ENCODE measurements at regions not wholly inside any gene's neighbourhood (a gene's known extent, or its start where the extent isn't known, plus 50 kb on each side); places are given as distances from the start of the nearest gene placed in this dataset.

GRCh38 chr7:156147104-156147503, 334.8 kb upstream of the SHH start:
- no peaks in the 10 kb centered on the region for H4K20me1 ChIP-seq (ENCODE audit: insufficient read depth)
- no peaks in the 10 kb centered on the region for H3K79me2 ChIP-seq (replicated peaks; ENCODE audit: insufficient read depth, low read length)
- H3K9me2 ChIP-seq (ENCODE audit: insufficient read depth, low read length): no peaks in the 10 kb centered on the region
- no peaks in the 10 kb centered on the region for H3K36me3 ChIP-seq (ENCODE audit: insufficient read depth, low read length)
- H3K9ac ChIP-seq (ENCODE audit: low read length): no peak overlapping the region
- no peak overlapping the region for H3K4me3 ChIP-seq (ENCODE audit: low read length)
- H3K27me3 ChIP-seq (ENCODE audit: insufficient read depth, low read depth, low read length): no peaks in the 10 kb centered on the region
- H3K9me3 ChIP-seq (ENCODE audit: low read length): no peaks in the 10 kb centered on the region
- no peaks in the 10 kb centered on the region for H3F3A ChIP-seq (ENCODE audit: insufficient read depth, low read length, poor library complexity, severe bottlenecking)
- H2AFZ ChIP-seq (ENCODE audit: low read depth, low read length): no peak overlapping the region
- no peak overlapping the region for H3K4me2 ChIP-seq (ENCODE audit: low read length)
- TF ChIP-seq SMC3 (conservative IDR thresholded peaks at IDR 0.05; ENCODE audit: poor library complexity) (no peak), CTCF (IDR thresholded peaks at IDR 0.05; ENCODE audit: poor library complexity, severe bottlenecking) (no peak), MXI1 (conservative IDR thresholded peaks at IDR 0.05; ENCODE audit: poor library complexity, severe bottlenecking) (no peak), POLR2AphosphoS5 (IDR thresholded peaks at IDR 0.05) (no peak), EZH2 (IDR thresholded peaks at IDR 0.05; ENCODE audit: borderline replicate concordance, insufficient read depth, low read length, poor library complexity, severe bottlenecking) (no peak), REST (IDR thresholded peaks at IDR 0.05; ENCODE audit: borderline replicate concordance) (no peak), TAF1 (IDR thresholded peaks at IDR 0.05; ENCODE audit: low read depth) (no peak), EP300 (conservative IDR thresholded peaks at IDR 0.05; ENCODE audit: poor library complexity, severe bottlenecking) (no peak), RAD21 (conservative IDR thresholded peaks at IDR 0.05) (no peak)
- H3K27ac ChIP-seq (ENCODE audit: low read length): no peak overlapping the region

GRCh38 chr7:156145996-156146395, 333.7 kb upstream of the SHH start:
- H3K79me2 ChIP-seq (replicated peaks; ENCODE audit: insufficient read depth, low read length): no peaks in the 10 kb centered on the region
- no peaks in the 10 kb centered on the region for H3K9me2 ChIP-seq (ENCODE audit: insufficient read depth, low read length)
- H3K4me2 ChIP-seq (ENCODE audit: low read length): no peak overlapping the region
- H4K20me1 ChIP-seq (ENCODE audit: insufficient read depth): no peaks in the 10 kb centered on the region
- H3F3A ChIP-seq (ENCODE audit: insufficient read depth, low read length, poor library complexity, severe bottlenecking): no peaks in the 10 kb centered on the region
- no peak overlapping the region for H3K9ac ChIP-seq (ENCODE audit: low read length)
- no peaks in the 10 kb centered on the region for H3K36me3 ChIP-seq (ENCODE audit: insufficient read depth, low read length)
- H3K27me3 ChIP-seq (ENCODE audit: insufficient read depth, low read depth, low read length): no peaks in the 10 kb centered on the region
- no peaks in the 10 kb centered on the region for H3K9me3 ChIP-seq (ENCODE audit: low read length)
- no peak overlapping the region for H3K27ac ChIP-seq (ENCODE audit: low read length)
- no peak overlapping the region for H3K4me3 ChIP-seq (ENCODE audit: low read length)
- no peak overlapping the region for H2AFZ ChIP-seq (ENCODE audit: low read depth, low read length)
- no peak for TF ChIP-seq POLR2AphosphoS5 (IDR thresholded peaks at IDR 0.05)
- TF ChIP-seq TAF1 (IDR thresholded peaks at IDR 0.05; ENCODE audit: low read depth): no peak
- no peak for TF ChIP-seq CTCF (IDR thresholded peaks at IDR 0.05; ENCODE audit: poor library complexity, severe bottlenecking)
- TF ChIP-seq REST (IDR thresholded peaks at IDR 0.05; ENCODE audit: borderline replicate concordance): no peak
- TF ChIP-seq EP300 (conservative IDR thresholded peaks at IDR 0.05; ENCODE audit: poor library complexity, severe bottlenecking): no peak

Data from neural cell (in vitro differentiated cells).